ENCODE measurements at regions not wholly inside any gene's neighbourhood (a gene's known extent, or its start where the extent isn't known, plus 50 kb on each side); places are given as distances from the start of the nearest gene placed in this dataset.

GRCh38 chr22:49141761-49142160 is 685.9 kb downstream of the BRD1 start:
- in situ Hi-C loops (cut with HindIII; ENCODE audit: low pct_unique_long_range_greater_than_20kb, low sequenced_read_pairs), result no loop called here
- BruUV-seq (replicated peaks), result no TSS peak
- DNase-seq (ENCODE audit: low read depth, low spot score), result no peak

GRCh38 chr22:49140911-49141665 is 686.6 kb downstream of the BRD1 start:
- no peaks in the 10 kb centered on the region for H3K9me3 ChIP-seq (ENCODE audit: control insufficient read depth, insufficient read depth, low read depth, low read length)
- H3K4me1 ChIP-seq (ENCODE audit: control insufficient read depth, insufficient read depth, low read length), result no peaks in the 10 kb centered on the region
- no peaks in the 10 kb centered on the region for H3K36me3 ChIP-seq (ENCODE audit: control insufficient read depth, insufficient read depth, low read length)
- TF ChIP-seq CTCF (IDR thresholded peaks at IDR 0.05) (no peak), REST (IDR thresholded peaks at IDR 0.05; ENCODE audit: insufficient read depth in 1 of 2, low read depth in 2 of 2, low read length in 1 of 2) (no peak), SIN3A (IDR thresholded peaks at IDR 0.05; ENCODE audit: borderline replicate concordance, insufficient read depth, low read depth, low read length) (no peak), POLR2AphosphoS5 (IDR thresholded peaks at IDR 0.05; ENCODE audit: low read depth, low read length) (no peak), TCF7L2 (IDR thresholded peaks at IDR 0.05; ENCODE audit: low read depth, low read length) (no peak)
- in situ Hi-C loops (cut with HindIII; ENCODE audit: low pct_unique_long_range_greater_than_20kb, low sequenced_read_pairs) (no loop called here), intact Hi-C loops (cut with micrococcal nuclease; ENCODE audit: unreplicated experiment) (no loop called here)
- no peaks in the 10 kb centered on the region for H3K27me3 ChIP-seq (ENCODE audit: control insufficient read depth, insufficient read depth, low read length)
- no peak for DNase-seq (ENCODE audit: low read depth, low spot score)
- ATAC-seq, result no peak
- POLR2A ChIA-PET, result no interaction called here
- CTCF ChIA-PET, result interaction anchor here (0.6 kb wide), 1 partner anchor 187 kb away, joined by 4 read pairs; no protein-coding TSS in a partner anchor
- no TSS peak for BruUV-seq (replicated peaks)
- H3K27ac ChIP-seq (ENCODE audit: low read length), result no peak overlapping the region
- no peak overlapping the region for H3K4me3 ChIP-seq (ENCODE audit: low read depth in 2 of 2, low read length in 2 of 2)

More at GRCh38 chr22:49141761-49142160, 685.9 kb downstream of the BRD1 start:
- no peak overlapping the region for H3K4me3 ChIP-seq (ENCODE audit: low read depth in 2 of 2, low read length in 2 of 2)
- no peak for ATAC-seq
- no peaks in the 10 kb centered on the region for H3K4me1 ChIP-seq (ENCODE audit: control insufficient read depth, insufficient read depth, low read length)
- intact Hi-C loops (cut with micrococcal nuclease; ENCODE audit: unreplicated experiment), result no loop called here
- TF ChIP-seq SIN3A (IDR thresholded peaks at IDR 0.05; ENCODE audit: borderline replicate concordance, insufficient read depth, low read depth, low read length) (no peak), POLR2AphosphoS5 (IDR thresholded peaks at IDR 0.05; ENCODE audit: low read depth, low read length) (no peak), REST (IDR thresholded peaks at IDR 0.05; ENCODE audit: insufficient read depth in 1 of 2, low read depth in 2 of 2, low read length in 1 of 2) (no peak), TCF7L2 (IDR thresholded peaks at IDR 0.05; ENCODE audit: low read depth, low read length) (no peak), CTCF (IDR thresholded peaks at IDR 0.05) (no peak)
- no peaks in the 10 kb centered on the region for H3K9me3 ChIP-seq (ENCODE audit: control insufficient read depth, insufficient read depth, low read depth, low read length)
- H3K27me3 ChIP-seq (ENCODE audit: control insufficient read depth, insufficient read depth, low read length), result no peaks in the 10 kb centered on the region
- POLR2A ChIA-PET, result no interaction called here
- CTCF ChIA-PET, result no interaction called here
- H3K27ac ChIP-seq (ENCODE audit: low read length), result no peak overlapping the region
- no peaks in the 10 kb centered on the region for H3K36me3 ChIP-seq (ENCODE audit: control insufficient read depth, insufficient read depth, low read length)

All from Panc1 (cell line).